KMS-11 (cell line): ENCODE measurements at regions not wholly inside any gene's neighbourhood (a gene's known extent, or its start where the extent isn't known, plus 50 kb on each side); places are given as distances from the start of the nearest gene placed in this dataset.

Experiments
- H2AFZ ChIP-seq: fragments of 200-600 bp; sonication (generic); 2 replicates; pipeline ENCODE4 v1.6.1; 2016; ENCODE audit warnings: antibody characterized with exemption, mixed run types, low read depth
- H3K27ac ChIP-seq: fragments of 200-600 bp; sonication (generic); 2 replicates; pipeline ENCODE4 v1.6.1; 2016; ENCODE audit warnings: mild to moderate bottlenecking, mixed run types
- H3K27me3 ChIP-seq: fragments of 200-600 bp; sonication (generic); 2 replicates; pipeline ENCODE4 v1.6.1; 2017; ENCODE audit warnings: mild to moderate bottlenecking, low read depth, mixed run types, moderate library complexity; ENCODE audit not compliant: insufficient read depth
- H3K36me3 ChIP-seq: fragments of 200-600 bp; sonication (generic); 2 replicates; pipeline ENCODE4 v1.6.1; 2017; ENCODE audit warnings: mild to moderate bottlenecking, mixed run types; ENCODE audit not compliant: insufficient read depth
- H3K4me1 ChIP-seq: fragments of 200-600 bp; sonication (generic); 2 replicates; pipeline ENCODE4 v1.6.1; 2016; ENCODE audit warnings: mild to moderate bottlenecking, low read depth, mixed run types; ENCODE audit not compliant: poor library complexity, severe bottlenecking
- H3K4me2 ChIP-seq: fragments of 200-600 bp; sonication (generic); 2 replicates; pipeline ENCODE4 v1.7.0; 2016; ENCODE audit warnings: mild to moderate bottlenecking, mixed run types
- H3K4me3 ChIP-seq: fragments of 200-600 bp; sonication (generic); IDR thresholded peaks from 2 replicates; pipeline ENCODE4 v1.6.1; 2017; ENCODE audit warnings: low read depth, low read length, mixed read lengths; ENCODE audit not compliant: insufficient read depth
- H3K79me2 ChIP-seq: fragments of 200-600 bp; sonication (generic); 2 replicates; pipeline ENCODE4 v1.6.1; 2016; ENCODE audit warnings: low read depth, mixed run types; ENCODE audit not compliant: insufficient read depth
- H3K9ac ChIP-seq: fragments of 200-600 bp; sonication (generic); 2 replicates; pipeline ENCODE4 v1.6.1; 2016; ENCODE audit warnings: mild to moderate bottlenecking, mixed run types
- H4K20me1 ChIP-seq: fragments of 200-600 bp; sonication (generic); 2 replicates; pipeline ENCODE4 v1.6.1; 2016; ENCODE audit warnings: mild to moderate bottlenecking, mixed run types; ENCODE audit not compliant: insufficient read depth
- TF ChIP-seq, protein P1 (sequence below): fragments of 200-600 bp; sonication (generic); conservative IDR thresholded peaks from 2 replicates; pipeline ENCODE4 v1.6.1; 2017; ENCODE audit warnings: low read depth, mild to moderate bottlenecking, antibody characterized with exemption, low read length, moderate library complexity, mixed read lengths

DNA sequence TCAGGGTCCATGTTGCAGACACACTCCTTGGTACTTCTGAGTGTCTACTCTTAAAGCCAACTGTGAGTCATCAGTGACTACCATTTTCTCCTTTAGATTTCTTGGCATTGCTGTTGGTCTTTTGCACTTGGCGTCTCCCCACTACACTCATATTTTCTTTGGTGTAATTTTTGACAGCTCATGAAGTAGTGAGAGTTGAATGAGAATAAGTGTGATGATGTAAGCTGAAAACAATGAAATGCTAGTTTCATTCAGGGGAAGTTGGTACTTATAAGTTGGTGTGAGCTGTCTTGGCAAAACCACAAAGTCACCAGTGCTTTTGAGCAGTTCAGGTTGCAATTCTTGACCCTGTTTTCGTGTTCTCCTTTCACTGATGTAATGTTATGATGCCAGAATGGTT, 142.9 kb upstream of the ARX start:
- H3K4me3 ChIP-seq, result no peak overlapping the region
- no peak overlapping the region for H3K27ac ChIP-seq
- H3K4me1 ChIP-seq, result no peaks in the 10 kb centered on the region
- H3K36me3 ChIP-seq, result no peaks in the 10 kb centered on the region
- no peak overlapping the region for H3K4me2 ChIP-seq
- H4K20me1 ChIP-seq, result no peaks in the 10 kb centered on the region
- H3K27me3 ChIP-seq, result no peaks in the 10 kb centered on the region
- H3K9ac ChIP-seq, result no peak overlapping the region
- H3K79me2 ChIP-seq, result no peaks in the 10 kb centered on the region
- no peak overlapping the region for H2AFZ ChIP-seq
- TF ChIP-seq, protein P1, sequence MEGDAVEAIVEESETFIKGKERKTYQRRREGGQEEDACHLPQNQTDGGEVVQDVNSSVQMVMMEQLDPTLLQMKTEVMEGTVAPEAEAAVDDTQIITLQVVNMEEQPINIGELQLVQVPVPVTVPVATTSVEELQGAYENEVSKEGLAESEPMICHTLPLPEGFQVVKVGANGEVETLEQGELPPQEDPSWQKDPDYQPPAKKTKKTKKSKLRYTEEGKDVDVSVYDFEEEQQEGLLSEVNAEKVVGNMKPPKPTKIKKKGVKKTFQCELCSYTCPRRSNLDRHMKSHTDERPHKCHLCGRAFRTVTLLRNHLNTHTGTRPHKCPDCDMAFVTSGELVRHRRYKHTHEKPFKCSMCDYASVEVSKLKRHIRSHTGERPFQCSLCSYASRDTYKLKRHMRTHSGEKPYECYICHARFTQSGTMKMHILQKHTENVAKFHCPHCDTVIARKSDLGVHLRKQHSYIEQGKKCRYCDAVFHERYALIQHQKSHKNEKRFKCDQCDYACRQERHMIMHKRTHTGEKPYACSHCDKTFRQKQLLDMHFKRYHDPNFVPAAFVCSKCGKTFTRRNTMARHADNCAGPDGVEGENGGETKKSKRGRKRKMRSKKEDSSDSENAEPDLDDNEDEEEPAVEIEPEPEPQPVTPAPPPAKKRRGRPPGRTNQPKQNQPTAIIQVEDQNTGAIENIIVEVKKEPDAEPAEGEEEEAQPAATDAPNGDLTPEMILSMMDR, result no peak

DNA sequence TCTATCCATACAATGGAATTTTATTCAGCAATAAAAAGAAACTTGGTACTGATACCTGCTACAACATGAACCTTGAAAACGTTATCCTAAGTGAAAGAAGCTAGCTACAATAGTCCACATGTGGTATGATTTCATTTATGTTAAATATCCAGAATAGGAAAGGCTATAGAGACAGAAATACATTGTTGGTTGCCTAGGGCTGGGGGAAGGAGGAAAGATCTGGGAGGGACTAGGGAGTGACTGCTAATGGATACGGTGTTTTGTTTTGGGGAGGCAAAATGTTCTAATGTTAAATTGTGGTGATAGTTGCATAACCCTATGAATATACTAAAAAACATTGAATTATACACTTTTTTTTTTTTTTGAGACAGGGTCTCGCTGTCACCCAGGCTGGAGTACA, 141.1 kb upstream of the ARX start:
- Histone ChIP-seq H3K4me2 (no peak overlapping the region), H2AFZ (no peak overlapping the region), H4K20me1 (no peaks in the 10 kb centered on the region), H3K4me3 (no peak overlapping the region), H3K9ac (no peak overlapping the region), H3K4me1 (no peaks in the 10 kb centered on the region), H3K36me3 (no peaks in the 10 kb centered on the region), H3K27ac (no peak overlapping the region), H3K79me2 (no peaks in the 10 kb centered on the region), H3K27me3 (no peaks in the 10 kb centered on the region)
- TF ChIP-seq, protein P1, result no peak

DNA sequence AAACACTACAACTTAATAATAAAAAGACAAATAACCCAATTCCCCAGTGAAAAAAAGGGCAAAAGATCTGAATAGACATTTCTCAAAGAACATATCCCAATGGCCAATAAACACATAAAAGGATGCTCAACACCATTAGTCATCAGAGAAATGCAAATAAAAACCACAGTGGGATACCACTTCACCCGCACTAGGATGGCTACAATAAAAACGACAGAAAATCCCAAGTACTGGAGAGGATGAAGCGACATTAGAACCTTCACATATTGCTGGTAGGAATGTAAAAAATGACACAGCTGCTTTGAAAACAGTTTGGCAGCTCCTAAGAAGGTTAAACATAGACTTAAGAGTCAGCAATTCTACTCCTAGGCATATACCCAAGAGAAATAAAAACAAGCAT, 140.6 kb upstream of the ARX start:
- no peak overlapping the region for H3K9ac ChIP-seq
- TF ChIP-seq, protein P1, result no peak
- H3K4me3 ChIP-seq, result no peak overlapping the region
- no peaks in the 10 kb centered on the region for H4K20me1 ChIP-seq
- H2AFZ ChIP-seq, result no peak overlapping the region
- no peak overlapping the region for H3K4me2 ChIP-seq
- no peak overlapping the region for H3K27ac ChIP-seq
- no peaks in the 10 kb centered on the region for H3K79me2 ChIP-seq
- no peaks in the 10 kb centered on the region for H3K36me3 ChIP-seq
- H3K4me1 ChIP-seq, result no peaks in the 10 kb centered on the region
- no peaks in the 10 kb centered on the region for H3K27me3 ChIP-seq

DNA sequence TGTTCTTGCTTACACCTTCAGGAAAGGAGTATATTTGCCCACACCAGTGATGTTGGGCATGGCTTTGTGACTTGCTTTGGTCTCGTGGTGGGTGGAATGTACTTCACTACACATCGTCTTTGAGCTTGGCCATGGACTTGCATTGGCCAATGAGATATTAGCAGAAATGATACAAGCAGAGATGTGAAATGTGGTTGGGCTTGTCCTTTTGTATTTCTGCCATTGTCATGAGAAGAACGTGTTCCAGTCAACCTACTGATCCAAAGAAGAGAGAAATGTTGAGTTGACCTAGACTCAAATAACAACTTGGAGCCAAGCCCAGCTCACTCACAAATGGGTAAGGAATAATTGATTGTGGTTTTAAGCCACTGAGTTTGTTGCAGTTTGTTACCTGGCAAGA, 138.4 kb upstream of the ARX start:
- Histone ChIP-seq H3K79me2 (no peaks in the 10 kb centered on the region), H3K36me3 (no peaks in the 10 kb centered on the region), H2AFZ (no peak overlapping the region), H3K4me2 (no peak overlapping the region), H3K27ac (no peak overlapping the region), H4K20me1 (no peaks in the 10 kb centered on the region), H3K9ac (no peak overlapping the region), H3K4me3 (no peak overlapping the region), H3K4me1 (no peaks in the 10 kb centered on the region), H3K27me3 (no peaks in the 10 kb centered on the region)
- TF ChIP-seq, protein P1, result no peak

DNA sequence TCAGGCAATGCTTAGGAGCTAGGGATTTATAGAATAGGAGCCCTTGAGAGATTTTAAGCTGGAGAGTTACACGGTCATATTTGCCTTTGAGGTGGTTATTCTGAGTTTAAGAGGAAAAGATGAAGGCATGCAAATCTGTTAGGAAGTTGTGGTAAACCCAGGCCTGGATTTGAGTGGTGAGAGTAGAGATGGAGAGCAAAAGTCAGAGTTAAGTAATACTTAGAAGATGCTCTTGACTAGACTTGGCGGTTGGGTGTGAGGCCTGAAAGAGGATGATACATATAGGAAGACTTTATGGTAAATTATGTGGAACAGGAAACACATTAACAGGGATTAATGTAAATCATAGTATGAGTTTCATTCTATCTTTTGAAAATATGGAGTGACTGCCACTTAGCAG, 136.0 kb upstream of the ARX start:
- Histone ChIP-seq H3K4me2 (no peak overlapping the region), H4K20me1 (no peaks in the 10 kb centered on the region), H3K79me2 (no peaks in the 10 kb centered on the region), H3K27ac (no peak overlapping the region), H3K9ac (no peak overlapping the region), H3K4me1 (no peaks in the 10 kb centered on the region), H2AFZ (no peak overlapping the region), H3K27me3 (no peaks in the 10 kb centered on the region), H3K4me3 (no peak overlapping the region), H3K36me3 (no peaks in the 10 kb centered on the region)
- TF ChIP-seq, protein P1, result no peak
